Esophagus muscularis mucosa (tissue), 3 donors: ENCODE measurements at regions not wholly inside any gene's neighbourhood (a gene's known extent, or its start where the extent isn't known, plus 50 kb on each side); places are given as distances from the start of the nearest gene placed in this dataset.

Experiments
- CTCF ChIP-seq, 3 experiments: fragments of 200-600 bp in 2 of 3; fragments of 450-650 bp in 1 of 3; sonication (generic) in 2 of 3; IDR thresholded peaks; one replicate each; pipeline ENCODE4 v1.5.1; 2017 to 2019; ENCODE audit warnings: antibody characterized with exemption in 3 of 3, mild to moderate bottlenecking in 2 of 3, moderate library complexity in 1 of 3
- EP300 ChIP-seq: sonication (generic); formaldehyde crosslinking; IDR thresholded peaks from one replicate; pipeline ENCODE4 v1.6.1; 2017; ENCODE audit warnings: antibody characterized with exemption

- no peak for TF ChIP-seq CTCF (IDR thresholded peaks at IDR 0.05)
- no peak for TF ChIP-seq EP300
Measured at GRCh38 chr15:46151786-46152185, 517.0 kb downstream of the SQOR start.
